HG02852 (cell line): ENCODE measurements at regions not wholly inside any gene's neighbourhood (a gene's known extent, or its start where the extent isn't known, plus 50 kb on each side); places are given as distances from the start of the nearest gene placed in this dataset.
A peak's percentile ranks its signal among the peaks of the same experiment; 100 is the strongest.

Experiments
- ATAC-seq: cut with Tn5 transposase; IDR thresholded peaks from one replicate; pipeline ENCODE4 v1.9.1; 2021; ENCODE audit warnings: mild to moderate bottlenecking, moderate library complexity; ENCODE audit not compliant: unreplicated experiment

DNA sequence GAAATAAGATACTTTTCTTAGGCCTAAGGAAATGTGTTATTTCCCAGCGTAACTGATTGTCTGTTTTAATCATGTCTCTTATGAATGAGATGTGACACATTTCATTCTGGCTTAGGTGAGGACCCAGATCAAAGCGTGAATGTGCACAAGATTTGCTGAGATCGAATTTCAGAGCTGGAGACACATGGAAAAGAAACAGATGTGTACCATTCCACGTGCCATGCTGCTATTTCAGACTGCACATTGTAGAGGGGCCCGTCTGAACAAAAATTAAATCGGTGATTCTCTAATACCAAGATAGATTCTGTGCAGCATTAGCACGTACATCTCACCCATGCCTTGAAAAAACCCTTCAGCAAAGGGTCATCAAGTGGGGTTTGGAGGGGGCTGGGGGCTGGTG is 290.4 kb downstream of the AACS start:
- no peak for ATAC-seq

DNA sequence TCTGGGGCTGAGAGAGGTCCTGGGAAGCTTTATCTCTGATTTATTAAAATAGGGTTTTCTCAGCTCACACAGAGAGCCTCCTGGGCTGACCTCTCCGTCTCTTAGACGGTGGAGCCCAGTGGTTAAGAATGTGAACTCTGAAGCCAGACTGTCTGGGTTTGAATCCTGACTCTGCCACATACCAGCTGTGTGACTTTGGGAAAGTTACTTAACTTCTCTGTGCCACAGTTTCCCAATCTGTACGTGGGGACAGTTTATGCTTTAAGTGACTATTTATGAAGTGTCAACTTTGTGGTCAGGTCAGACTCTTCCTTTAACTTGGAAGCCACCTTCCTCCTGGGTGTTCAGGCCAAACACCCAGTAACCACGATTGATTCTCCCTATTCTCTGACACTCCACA is 290.9 kb downstream of the AACS start:
- no peak for ATAC-seq

DNA sequence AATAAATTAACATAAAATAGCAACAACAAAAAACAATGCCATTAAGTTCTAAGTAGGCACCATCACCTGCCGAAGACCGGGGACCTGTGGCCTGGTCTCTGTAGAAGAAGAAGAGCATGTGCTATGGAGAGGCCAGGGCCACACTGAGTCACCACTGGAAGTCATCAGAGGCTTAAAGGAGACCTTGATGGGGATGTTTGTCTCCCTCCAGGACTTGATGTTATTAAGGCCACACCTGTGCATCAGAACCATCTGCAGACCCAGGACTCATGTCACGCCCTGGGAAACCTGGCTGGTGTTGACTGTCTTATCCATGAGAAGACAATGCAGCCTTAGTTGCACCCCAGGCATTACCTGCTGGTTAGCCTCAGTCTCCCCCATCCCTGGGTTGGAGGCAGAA is 292.3 kb downstream of the AACS start:
- ATAC-seq: no peak

DNA sequence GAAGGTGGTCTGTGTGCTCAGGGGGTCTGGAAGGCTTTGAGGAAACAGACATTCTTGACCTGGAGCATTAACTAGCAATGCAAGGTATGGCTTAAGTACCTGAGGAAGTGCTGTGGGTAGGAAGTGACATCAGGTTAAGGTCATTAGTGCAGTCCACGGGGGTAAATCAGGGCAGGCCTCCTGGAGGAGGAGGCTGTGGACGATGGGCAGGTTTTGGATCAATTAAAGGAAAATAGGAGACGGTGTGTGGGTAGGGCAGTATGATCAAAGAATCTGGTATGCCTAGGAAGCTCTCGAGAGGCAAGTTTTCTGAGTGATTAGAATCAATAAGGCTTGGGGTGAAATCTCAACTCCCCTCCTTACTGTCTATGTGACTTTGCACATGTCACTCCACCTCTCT is 295.3 kb downstream of the AACS start:
- no peak for ATAC-seq

DNA sequence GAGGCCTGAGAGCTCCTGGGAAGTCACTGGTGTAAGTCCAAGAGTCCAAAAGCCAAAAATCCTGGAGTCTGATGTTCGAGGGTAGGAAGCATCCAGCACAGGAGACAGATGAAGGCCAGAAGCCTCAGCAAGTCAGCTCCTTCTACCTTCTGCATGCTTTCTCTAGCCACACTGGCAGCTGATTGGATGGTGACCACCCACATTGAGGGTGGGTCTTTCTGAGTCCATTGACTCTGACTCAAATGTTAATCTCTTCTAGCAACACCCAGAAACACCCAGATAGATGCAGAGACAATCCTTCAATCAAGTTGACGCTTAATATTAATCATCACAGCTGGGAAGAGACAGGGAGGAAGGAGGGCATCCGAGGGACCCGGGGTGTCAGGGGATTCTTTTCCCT is 305.8 kb downstream of the AACS start:
- no peak for ATAC-seq

DNA sequence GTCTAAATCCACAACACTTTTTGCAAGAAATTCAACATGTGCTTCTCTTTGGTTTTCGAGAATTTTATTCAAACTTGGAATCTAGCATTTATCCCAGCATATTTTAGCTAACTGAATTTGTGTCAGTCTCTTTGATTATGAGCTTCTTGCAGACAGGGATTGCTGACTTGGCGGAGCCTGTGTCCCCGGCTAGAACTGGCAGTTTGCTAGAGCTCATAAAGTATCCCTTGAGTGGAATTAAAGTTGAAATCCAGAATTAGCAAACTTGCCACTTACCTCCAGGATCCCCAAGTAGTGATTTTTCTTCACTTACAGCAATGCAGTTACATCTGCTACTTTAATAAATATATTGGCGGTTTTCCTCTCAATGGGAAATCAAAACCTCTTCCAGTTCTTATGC is 306.9 kb downstream of the AACS start:
- no peak for ATAC-seq

DNA sequence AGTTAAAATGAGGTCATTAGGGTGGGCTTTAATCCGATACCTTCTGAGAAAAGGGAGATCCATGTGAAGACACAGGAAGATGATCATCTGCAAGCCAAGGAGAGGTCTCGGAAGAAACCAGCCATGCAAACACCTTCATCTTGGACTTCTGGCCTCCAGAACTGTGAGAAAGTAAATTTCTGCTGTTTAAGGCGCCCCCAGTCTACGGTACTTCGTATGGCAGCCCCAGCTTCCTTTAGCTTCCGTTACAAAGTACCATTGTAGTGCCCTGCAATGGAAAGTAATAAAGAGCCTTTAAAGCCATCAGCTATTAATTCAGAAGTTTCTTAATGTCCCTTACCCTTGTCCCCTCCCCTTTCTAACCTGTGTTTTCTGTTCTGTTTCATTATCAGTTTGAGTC is 308.1 kb downstream of the AACS start:
- ATAC-seq: no peak

DNA sequence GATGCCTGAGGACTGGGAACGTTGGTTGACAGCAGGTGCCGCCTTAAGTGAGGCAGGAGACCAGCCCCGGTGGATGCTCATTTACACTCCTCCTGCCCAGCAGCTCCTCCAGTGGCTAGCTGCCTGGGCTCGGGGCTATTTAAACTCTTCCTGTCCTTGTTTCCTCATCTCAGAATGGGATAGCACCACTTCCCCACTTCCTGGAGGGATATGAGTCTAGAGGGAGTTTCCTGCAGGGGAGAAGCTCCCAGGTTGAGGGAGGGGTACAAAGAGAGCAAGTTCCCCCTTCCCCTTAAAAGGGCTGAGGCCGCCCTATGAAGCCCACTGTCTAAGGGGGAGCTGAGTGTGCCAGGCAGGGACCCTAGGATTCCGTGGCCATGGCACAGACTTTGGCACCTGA is 311.2 kb downstream of the AACS start:
- no peak for ATAC-seq

DNA sequence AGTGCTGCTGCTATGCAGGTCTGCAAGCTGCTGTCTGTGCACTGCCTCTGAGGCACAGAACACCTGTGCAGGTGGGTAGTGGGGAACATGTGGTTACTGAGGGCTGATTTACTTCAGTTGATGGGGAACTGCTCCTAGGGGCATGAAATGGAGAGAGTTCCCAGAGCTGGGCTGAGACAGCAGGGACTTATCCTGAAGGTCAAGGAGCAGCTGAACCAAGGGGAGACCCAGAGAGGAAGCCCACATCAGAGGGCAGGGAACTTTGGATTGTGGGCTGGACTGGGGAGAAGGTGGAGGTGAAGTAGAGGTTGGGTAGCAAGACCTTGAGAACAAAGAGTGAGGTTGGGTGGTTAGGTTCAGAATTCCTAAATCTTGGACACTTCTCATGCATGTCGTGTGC is 311.9 kb downstream of the AACS start:
- no peak for ATAC-seq

DNA sequence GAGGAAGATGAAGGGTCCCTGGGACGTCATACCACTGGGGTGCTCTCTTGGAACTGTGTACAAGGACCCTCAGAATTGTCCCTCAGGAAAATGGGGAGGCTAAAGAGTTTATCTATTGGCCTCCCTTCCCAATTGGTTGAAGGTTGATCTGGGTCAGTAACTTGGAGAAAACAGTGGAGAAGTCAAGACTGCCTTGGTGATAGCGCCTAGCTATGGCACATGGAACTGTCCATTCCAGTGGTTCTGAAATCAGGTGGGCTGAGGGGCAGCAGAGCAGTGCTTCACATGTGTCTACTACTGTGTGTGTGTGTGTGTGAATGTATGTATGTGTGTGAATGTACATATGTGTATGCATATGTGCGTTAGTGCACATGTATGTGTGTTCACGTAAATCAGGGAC is 316.1 kb downstream of the AACS start:
- ATAC-seq: no peak

DNA sequence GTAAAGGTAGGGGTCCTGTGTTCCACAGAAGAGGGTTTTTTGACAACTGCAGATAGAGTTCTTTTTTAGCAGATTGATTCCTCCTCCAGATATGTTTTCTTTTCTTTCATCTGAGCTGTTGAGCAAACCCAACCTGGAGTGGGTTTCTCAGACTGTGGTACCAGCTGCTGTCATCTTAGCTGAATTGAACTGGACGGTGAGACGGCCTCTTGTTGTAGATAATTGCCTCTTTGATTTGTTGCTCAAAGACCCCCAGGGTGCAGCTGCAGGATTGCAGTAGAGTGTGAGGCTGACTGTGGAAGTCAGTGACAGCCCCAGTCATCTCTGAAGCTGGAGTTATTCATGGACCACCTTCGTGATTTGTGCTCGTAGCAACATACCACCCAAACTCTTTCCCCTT is 317.7 kb downstream of the AACS start:
- ATAC-seq: no peak

DNA sequence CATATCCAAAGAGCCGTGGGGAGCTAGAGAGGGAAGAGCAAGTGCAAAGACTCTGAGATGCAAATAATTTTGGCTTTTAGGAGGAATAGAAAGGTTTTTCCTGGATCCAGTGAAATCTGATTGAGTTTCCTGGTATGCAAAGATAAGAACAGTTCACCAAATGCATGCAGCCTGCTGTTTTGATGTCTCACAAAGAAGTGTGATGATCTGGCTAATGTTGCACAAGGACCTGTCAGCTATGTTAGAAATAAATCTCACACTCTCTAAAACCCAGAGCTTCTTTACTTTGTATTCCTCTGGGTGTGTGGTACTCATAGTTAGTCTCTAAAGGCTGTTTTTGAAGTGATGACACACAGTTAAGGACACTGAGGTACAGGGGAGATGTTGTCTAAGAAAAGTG is 321.4 kb downstream of the AACS start:
- no peak for ATAC-seq

DNA sequence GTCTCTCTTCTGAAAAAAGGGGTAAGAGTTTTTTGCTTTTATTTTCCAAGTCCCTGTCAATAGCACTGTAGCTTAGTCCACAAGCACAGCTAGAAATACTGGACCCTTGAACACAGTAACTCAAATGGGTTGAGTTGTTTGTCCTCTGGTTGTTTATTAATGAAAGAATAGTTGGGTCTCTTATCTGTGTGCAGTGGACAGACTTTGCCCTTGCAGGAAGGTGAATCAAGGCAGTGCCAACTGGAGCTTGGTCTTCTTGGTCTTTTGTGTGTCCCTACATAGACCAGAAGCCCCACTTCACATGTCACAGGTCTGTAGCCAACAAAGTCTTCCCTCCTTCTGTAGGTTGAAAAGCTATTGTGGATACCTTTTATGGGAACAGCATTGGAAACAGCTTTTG is 322.0 kb downstream of the AACS start:
- ATAC-seq: no peak

DNA sequence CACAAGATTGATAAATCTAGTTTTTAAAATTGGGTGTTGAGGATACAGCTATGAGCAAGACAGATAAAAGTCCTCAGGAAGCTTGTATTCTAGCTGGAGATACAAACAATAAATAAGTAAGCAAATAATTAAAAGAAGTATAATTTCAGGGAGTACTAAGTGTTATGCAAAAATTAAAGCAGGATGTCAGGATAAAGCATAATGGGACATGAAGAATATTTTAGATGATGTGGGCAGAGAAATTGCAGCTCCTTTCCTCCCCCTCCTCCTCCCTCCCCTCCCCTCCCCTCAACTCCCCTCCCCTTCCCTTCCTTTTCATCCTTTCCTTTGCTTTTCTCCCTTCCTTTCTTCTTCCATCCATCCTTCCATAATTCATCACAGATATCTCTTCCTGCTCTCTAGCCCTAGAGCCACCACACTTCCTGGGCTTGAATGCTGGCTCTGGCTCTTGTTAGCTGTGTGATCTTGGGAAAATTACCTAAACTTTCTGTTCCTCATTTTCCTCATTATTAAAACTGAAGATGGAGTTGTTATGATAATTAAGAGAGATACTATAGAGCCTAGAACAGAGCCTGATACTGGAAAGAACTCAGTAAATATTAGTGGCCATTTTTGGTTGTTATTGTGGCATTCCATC is 323.9 kb downstream of the AACS start:
- ATAC-seq: no peak

DNA sequence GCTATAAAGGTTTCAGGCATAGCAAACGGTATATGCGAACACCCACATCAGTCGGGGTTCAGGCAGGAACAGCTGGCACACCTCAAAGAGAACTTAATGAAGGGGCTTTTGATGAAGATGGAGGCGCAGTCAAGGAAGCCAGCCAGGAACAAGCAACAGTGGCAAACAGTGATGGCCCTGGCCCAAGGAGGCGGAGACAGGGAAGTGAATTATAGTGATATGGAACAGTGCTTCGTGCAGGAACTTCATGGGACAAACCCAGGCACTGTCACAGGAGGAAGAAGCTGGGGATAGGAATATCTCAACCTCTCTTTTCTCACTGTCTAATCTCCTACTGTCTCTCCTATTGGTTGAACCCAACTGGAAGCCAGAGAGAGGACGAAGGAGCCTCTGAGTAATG is 328.3 kb downstream of the AACS start:
- ATAC-seq: no peak

DNA sequence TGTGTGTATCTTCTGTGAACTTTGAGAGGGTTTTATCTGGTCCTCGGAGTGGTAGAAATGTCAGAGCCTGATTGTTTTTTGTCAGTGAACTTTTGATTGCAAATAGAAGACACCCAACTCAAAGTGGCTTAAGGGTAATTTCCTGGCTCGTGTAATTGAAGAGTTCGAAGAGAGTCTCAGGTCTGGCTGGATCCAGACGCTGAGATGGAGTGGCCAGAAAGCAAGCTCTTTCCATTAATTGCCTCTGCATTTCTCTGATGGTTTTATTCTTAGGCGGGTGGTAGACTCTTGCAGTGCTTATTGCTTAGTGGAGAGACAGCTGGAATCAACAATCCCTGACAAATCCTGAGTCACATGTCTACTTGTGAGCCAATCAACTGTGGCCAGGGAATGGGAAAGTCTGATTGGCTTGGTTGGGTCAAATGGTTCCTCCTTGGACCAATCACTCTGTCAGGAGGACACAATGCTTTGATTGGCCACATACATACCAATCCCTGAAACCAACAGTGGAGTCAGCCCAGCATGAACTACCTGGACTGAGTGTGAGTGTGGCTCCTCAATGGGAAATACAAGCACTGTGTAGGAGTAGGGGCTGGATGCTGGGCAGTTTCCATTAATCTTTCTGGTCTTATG is 330.5 kb downstream of the AACS start:
- no peak for ATAC-seq

DNA sequence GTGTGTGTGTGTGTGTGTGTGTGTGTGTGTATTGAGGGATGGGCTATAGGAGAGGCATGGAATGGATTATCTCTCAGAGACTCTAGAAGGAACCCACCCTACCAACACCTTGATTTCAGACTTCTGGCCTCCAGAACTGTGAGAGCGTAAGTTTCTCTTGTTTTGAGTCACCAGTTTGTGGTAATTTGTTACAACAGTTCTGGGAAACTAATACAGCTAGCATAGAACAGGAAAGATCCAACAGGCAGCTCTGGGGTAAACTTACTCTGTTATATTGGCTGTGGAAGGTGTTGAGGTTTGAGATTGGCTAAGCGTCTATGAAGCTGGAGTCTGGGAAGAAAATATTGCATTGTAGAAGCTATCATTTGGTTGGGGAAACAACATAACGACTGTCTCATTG is 334.3 kb downstream of the AACS start:
- ATAC-seq: peak; percentile 45

DNA sequence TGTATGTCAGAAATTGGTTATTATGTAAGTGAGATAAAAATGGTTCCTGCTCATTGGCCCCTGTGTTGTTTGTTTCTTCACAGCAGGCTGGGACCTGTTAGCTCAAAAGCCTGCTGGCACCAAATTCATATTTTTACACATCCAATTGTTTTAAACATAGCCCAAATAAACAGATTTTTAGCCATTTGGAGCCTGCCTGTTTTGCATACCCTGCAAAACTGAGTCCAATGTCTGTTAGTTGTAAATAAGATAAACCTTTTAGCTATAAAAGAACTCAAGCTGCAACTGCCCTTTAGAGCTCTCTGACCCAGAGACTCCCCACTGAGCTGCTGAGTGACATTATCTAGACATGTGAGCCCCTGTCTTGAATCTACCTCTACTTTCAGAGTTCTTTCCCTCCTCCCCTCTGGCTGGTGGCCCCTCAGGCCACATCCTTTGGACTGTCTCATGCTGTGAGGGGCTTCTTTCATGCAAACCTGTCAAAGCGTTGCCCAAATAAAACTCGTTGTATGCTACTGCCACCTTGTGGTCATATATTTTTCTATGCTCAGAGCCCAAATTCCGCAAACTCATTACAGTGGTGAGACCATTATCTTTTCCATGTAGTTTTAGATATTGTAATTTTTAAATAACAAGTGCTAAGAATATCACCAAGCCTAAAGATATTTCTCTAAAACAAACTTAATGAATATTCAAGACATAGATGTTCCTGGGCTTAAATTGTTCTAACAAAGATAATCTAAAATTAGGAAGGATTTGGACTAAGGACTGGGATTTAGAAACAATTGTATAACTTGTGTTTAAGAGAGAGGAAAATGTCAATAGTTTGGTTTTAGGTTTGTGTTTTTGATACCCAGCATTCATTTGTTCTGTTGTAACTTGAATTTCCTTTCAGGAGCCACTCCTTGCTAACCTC is 337.9 kb downstream of the AACS start:
- ATAC-seq: no peak

DNA sequence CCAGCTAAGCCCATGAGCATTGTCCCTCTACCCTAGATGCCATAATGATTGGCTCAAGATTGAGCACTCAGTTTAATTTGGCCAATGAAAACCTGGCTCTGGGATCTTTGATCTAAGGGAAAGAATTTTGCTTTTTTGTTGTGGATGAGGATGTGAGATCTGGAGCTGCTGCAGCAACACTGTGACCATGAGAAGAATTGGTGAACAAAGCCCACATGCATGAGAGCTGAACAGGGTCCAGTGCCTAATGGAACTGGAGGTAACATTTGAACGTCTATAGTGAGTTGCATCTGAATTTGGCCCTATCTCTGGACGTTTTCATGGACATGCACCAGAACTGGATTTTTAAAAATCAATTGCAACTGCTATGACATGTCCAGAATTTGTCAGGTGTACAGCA is 338.6 kb downstream of the AACS start:
- ATAC-seq: no peak

DNA sequence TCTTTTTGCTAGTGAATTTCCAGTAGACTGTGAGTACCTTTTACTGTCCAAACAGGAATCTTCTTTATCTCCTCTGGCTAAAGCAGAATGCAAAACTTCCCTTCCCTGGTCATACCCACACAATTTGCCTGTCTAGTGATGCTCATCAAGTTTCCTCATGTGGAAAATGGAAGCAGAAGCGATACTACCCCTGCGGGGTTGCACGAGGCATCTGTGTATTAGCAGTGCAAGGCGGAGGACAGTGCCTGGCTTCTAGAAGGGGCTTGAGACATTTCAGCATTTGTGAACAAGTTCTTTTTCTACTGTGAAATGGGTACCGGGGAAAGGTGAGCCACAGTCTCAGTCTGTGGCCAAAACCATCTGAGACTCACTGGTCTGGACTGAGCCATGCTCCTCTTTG is 340.9 kb downstream of the AACS start:
- ATAC-seq: peak; percentile 94

DNA sequence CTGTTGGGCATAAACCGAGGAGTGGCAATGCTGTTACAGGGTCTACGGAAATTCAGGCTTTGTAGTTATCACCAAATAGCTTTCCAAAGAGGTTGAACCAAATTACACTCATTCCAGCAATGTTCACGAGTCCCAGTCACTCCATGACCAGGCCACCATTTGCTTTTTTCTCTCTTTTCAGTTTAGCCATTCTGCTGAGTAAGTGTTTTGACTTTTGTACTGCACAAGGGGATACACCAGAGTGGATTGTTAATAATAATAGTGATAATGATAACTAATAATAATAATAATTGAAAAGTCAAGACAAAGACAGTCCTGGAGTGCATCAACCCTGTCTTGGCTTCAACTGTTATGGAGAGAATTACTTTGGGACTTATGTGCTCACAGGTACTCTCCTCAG is 343.5 kb downstream of the AACS start:
- no peak for ATAC-seq

DNA sequence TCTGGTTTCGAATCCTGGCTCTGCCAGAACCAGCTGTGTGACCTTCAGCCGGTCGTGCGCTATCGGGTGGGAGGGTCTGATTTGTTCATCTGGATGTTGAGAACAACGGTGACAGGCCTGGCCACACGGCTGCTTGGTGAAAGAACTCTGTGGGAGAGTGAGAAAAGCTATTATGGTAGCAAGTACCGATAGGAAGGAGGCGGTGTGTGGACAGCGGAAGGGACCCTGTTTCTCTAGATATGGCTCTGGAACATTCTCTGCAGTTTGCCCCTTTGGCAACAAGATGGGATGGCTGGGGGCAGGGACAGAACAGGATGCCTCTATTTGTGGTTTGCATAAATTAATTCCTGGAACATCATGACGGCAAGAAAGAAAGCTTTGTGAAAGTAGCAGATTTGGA is 347.3 kb downstream of the AACS start:
- ATAC-seq: no peak
